ENCODE measurements at regions not wholly inside any gene's neighbourhood (a gene's known extent, or its start where the extent isn't known, plus 50 kb on each side); places are given as distances from the start of the nearest gene placed in this dataset.

DNA sequence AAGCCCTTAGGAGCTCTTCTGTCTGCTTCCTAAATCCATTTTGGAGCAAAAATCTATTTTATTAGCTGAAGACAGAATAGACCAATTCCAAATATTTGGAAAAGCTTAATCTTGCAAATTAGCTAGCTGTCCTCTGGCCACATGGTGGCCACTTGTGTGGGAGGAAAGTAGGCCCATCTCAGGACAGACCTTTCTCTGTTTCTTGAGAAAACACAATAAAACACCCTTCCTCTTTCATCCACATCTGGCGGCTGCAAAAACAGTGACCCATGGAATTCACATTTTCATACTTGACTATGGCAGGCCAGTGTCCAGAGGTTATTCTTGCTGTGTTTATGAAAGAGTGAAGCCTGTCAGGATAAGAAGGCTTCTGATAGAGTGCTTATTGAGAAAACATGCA is 275.6 kb downstream of the PLPP3 start:
- TF ChIP-seq, protein P1, sequence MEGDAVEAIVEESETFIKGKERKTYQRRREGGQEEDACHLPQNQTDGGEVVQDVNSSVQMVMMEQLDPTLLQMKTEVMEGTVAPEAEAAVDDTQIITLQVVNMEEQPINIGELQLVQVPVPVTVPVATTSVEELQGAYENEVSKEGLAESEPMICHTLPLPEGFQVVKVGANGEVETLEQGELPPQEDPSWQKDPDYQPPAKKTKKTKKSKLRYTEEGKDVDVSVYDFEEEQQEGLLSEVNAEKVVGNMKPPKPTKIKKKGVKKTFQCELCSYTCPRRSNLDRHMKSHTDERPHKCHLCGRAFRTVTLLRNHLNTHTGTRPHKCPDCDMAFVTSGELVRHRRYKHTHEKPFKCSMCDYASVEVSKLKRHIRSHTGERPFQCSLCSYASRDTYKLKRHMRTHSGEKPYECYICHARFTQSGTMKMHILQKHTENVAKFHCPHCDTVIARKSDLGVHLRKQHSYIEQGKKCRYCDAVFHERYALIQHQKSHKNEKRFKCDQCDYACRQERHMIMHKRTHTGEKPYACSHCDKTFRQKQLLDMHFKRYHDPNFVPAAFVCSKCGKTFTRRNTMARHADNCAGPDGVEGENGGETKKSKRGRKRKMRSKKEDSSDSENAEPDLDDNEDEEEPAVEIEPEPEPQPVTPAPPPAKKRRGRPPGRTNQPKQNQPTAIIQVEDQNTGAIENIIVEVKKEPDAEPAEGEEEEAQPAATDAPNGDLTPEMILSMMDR (IDR thresholded peaks at IDR 0.05), result no peak
- no peak for TF ChIP-seq POLR2A (IDR thresholded peaks at IDR 0.05)
- 55 to 100% methylated on average over 1 of the region's 1 CpG for WGBS, 2 donors
- intact Hi-C loops (cut with DNase I), result no loop called here
- Histone ChIP-seq H3K36me3 (replicated peaks in 1 of 2; ENCODE audit: insufficient read depth in 1 of 2, low read depth in 2 of 2) (no peaks in the 10 kb centered on the region), H3K27ac (no peak overlapping the region), H3K4me1 (no peaks in the 10 kb centered on the region), H3K27me3 (no peaks in the 10 kb centered on the region), H3K4me3 (no peak overlapping the region), H3K9me3 (no peaks in the 10 kb centered on the region)
- ATAC-seq, result no peak
- DNase-seq, result no peak

DNA sequence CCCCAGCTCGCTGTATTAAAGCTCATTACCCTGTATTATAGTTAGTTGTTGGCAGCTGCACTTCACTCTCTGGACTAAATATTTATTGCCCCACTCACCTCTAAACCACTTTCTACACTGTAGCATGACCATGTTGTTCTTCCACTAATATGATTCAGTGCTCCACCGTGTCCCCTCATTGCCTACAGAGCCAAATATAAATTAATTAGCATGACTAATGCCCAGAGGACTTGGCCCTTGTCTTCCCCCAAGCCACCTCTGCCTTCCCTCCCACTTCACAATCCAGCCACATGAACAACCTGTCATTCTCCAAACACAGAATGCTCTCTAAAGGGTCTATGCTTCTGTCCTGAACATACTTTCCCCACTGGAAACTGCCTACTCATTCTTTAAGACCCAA is 276.5 kb downstream of the PLPP3 start:
- intact Hi-C loops (cut with DNase I), result no loop called here
- Histone ChIP-seq H3K27me3 (no peaks in the 10 kb centered on the region), H3K4me1 (no peaks in the 10 kb centered on the region), H3K9me3 (no peaks in the 10 kb centered on the region), H3K36me3 (replicated peaks in 1 of 2; ENCODE audit: insufficient read depth in 1 of 2, low read depth in 2 of 2) (no peaks in the 10 kb centered on the region), H3K4me3 (no peak overlapping the region), H3K27ac (no peak overlapping the region)
- 84 to 85% methylated on average over 2 of the region's 2 CpGs for WGBS, 2 donors
- DNase-seq, result no peak
- no peak for ATAC-seq
- TF ChIP-seq, protein P1 (IDR thresholded peaks at IDR 0.05), result no peak
- TF ChIP-seq POLR2A (IDR thresholded peaks at IDR 0.05), result no peak

DNA sequence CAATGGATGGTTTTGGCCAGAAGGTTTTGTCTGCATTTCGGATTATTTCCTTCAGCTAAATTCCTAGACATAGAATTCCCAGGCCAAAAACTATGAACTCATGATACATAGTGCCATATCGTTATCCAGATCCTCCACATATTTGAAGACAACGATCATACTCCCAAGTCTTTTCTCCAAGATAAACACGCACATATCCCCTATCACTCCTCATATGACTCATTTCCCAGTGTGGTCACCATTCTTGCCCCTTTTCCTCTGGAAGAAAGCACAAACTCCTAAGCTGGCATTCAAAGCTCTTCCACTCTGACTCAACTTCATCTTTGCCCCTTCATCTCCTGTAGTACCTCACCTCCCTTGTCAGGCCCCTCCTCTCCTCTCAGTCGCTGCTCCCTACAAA is 277.6 kb downstream of the PLPP3 start:
- no peaks in the 10 kb centered on the region for H3K4me1 ChIP-seq
- ATAC-seq (no peak), DNase-seq (no peak)
- no peak overlapping the region for H3K4me3 ChIP-seq
- intact Hi-C loops (cut with DNase I), result no loop called here
- H3K27ac ChIP-seq, result no peak overlapping the region
- H3K9me3 ChIP-seq, result no peaks in the 10 kb centered on the region
- WGBS, 2 donors, result 79 to 87% methylated on average over 5 of the region's 5 CpGs
- H3K27me3 ChIP-seq, result no peaks in the 10 kb centered on the region
- no peak for TF ChIP-seq POLR2A (IDR thresholded peaks at IDR 0.05)
- TF ChIP-seq, protein P1 (IDR thresholded peaks at IDR 0.05), result no peak
- H3K36me3 ChIP-seq (replicated peaks in 1 of 2; ENCODE audit: insufficient read depth in 1 of 2, low read depth in 2 of 2), result no peaks in the 10 kb centered on the region

DNA sequence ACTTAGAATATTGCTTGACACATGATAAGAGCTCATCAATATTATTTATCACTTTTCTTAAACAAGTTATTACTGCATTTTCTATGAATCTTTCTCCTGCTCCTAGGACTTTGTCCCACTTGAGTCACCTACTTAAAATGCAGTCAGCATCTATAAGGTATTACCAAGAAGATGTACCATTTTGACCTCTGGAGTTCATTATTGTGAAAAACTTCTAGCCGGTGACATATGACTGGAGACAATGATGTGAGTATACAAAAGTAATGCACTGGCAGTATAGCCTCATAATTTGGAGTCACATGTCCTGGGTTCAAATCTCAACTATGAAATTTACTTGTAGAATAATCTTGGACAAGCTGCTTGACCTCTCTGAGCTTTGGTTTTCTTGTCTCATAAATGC is 278.5 kb downstream of the PLPP3 start:
- intact Hi-C loops (cut with DNase I), result no loop called here
- ATAC-seq (no peak), DNase-seq (no peak)
- Histone ChIP-seq H3K27ac (no peak overlapping the region), H3K9me3 (no peaks in the 10 kb centered on the region), H3K4me3 (no peak overlapping the region), H3K36me3 (replicated peaks in 1 of 2; ENCODE audit: insufficient read depth in 1 of 2, low read depth in 2 of 2) (no peaks in the 10 kb centered on the region), H3K4me1 (no peaks in the 10 kb centered on the region), H3K27me3 (no peaks in the 10 kb centered on the region)
- TF ChIP-seq, protein P1 (IDR thresholded peaks at IDR 0.05), result no peak
- no peak for TF ChIP-seq POLR2A (IDR thresholded peaks at IDR 0.05)
- 97 to 100% methylated on average over 1 of the region's 1 CpG for WGBS, 2 donors

DNA sequence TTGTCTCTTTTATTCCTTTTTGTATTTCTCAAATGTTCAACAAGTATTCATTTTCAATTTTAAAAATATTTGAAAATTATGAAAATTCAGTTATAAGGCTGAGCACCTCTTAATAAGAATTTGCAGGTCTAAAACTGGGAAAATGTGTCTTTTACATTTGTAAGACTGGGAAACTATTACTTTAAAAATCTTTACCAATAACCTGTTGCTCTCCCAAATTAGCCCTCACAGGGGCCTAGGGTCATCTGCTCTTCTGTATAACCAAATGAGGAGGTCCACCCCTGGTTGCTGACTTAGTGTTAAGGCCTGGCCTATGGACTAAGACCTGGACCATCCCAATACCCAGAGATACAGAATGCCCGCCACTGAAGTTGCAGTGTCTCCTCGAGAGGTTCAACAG is 280.5 kb downstream of the PLPP3 start:
- no peaks in the 10 kb centered on the region for H3K4me1 ChIP-seq
- H3K27ac ChIP-seq, result no peak overlapping the region
- intact Hi-C loops (cut with DNase I), result no loop called here

More for the DNA sequence above, 280.5 kb downstream of the PLPP3 start:
- H3K36me3 ChIP-seq (replicated peaks in 1 of 2; ENCODE audit: insufficient read depth in 1 of 2, low read depth in 2 of 2), result no peaks in the 10 kb centered on the region
- no peak overlapping the region for H3K4me3 ChIP-seq
- TF ChIP-seq POLR2A (IDR thresholded peaks at IDR 0.05), result no peak
- TF ChIP-seq, protein P1 (IDR thresholded peaks at IDR 0.05), result no peak
- WGBS, 2 donors, result 89 to 97% methylated on average over 2 of the region's 2 CpGs
- ATAC-seq (no peak), DNase-seq (no peak)
- H3K27me3 ChIP-seq, result no peaks in the 10 kb centered on the region
- no peaks in the 10 kb centered on the region for H3K9me3 ChIP-seq
